GM12878 (cell line): ENCODE measurements at regions not wholly inside any gene's neighbourhood (a gene's known extent, or its start where the extent isn't known, plus 50 kb on each side); places are given as distances from the start of the nearest gene placed in this dataset.

Experiments used
- CBFB ChIP-seq: IDR thresholded peaks from 2 replicates; pipeline ENCODE4 v1.6.1; 2016; ENCODE audit warnings: antibody characterized with exemption, low read depth
- MTA2 ChIP-seq: fragments of 450-650 bp; IDR thresholded peaks from 2 replicates; pipeline ENCODE4 v1.6.1; 2016; ENCODE audit warnings: low read depth, mild to moderate bottlenecking, moderate library complexity
- RAD21 ChIP-seq: IDR thresholded peaks from 2 replicates; pipeline ENCODE4 v1.6.1; 2011; ENCODE audit warnings: mild to moderate bottlenecking, low read depth, low read length, moderate library complexity; ENCODE audit not compliant: insufficient read depth
- YY1 ChIP-seq: IDR thresholded peaks from 2 replicates; pipeline ENCODE4 v1.6.1; 2011; ENCODE audit warnings: low read depth, mild to moderate bottlenecking, low read length

GRCh38 chrX:8906299-8906938, 105.2 kb upstream of the FAM9A start:
- TF ChIP-seq RAD21 (no peak), YY1 (no peak), MTA2 (no peak), CBFB (no peak)
